Stomach (tissue), 8 donors: ENCODE measurements at regions not wholly inside any gene's neighbourhood (a gene's known extent, or its start where the extent isn't known, plus 50 kb on each side); places are given as distances from the start of the nearest gene placed in this dataset.

Source experiments
- DNase-seq, 2 donors: peaks; one replicate each; pipeline versions ENCODE4 v3.0.0 to v3.0.0-alpha.2; 2013 to 2019
- H3K27ac ChIP-seq, 5 donors: fragments of 200-600 bp in 4 of 5; sonication (generic) in 4 of 5; one replicate each; pipeline ENCODE4 v1.5.1; 2013 to 2019; ENCODE audit warnings: mild to moderate bottlenecking in 1 of 5, moderate library complexity in 1 of 5
- H3K27me3 ChIP-seq, 3 donors: fragments of 200-600 bp; sonication (generic); one replicate each; pipeline ENCODE4 v1.5.1; 2017 to 2019; ENCODE audit warnings: mixed run types in 1 of 3
- H3K36me3 ChIP-seq, 4 donors: fragments of 200-600 bp; sonication (generic); 1 replicate in 3 of 4; 2 replicates in 1 of 4; pipeline ENCODE4 v1.5.1; 2016 to 2019
- H3K4me1 ChIP-seq, 4 donors: fragments of 200-600 bp; sonication (generic); one replicate each; pipeline ENCODE4 v1.5.1; 2016 to 2019
- H3K4me3 ChIP-seq, 4 donors: fragments of 200-600 bp; sonication (generic) in 3 of 4; one replicate each; pipeline ENCODE4 v1.5.1; 2016 to 2019; ENCODE audit warnings: mild to moderate bottlenecking in 1 of 4
- H3K9me3 ChIP-seq, 4 donors: fragments of 200-600 bp; sonication (generic); one replicate each; pipeline ENCODE4 v1.5.1; 2016 to 2019
- CTCF ChIP-seq, 7 experiments: fragments of 450-650 bp in 4 of 7; fragments of 200-600 bp in 3 of 7; sonication (generic) in 3 of 7; IDR thresholded peaks; one replicate each; pipeline ENCODE4 v1.5.1; 2016 to 2019; ENCODE audit warnings: antibody characterized with exemption in 7 of 7, control low read depth in 2 of 7, mild to moderate bottlenecking in 1 of 7
- EP300 ChIP-seq: sonication (generic); formaldehyde crosslinking; IDR thresholded peaks from one replicate; pipeline ENCODE4 v1.6.1; 2017; ENCODE audit warnings: antibody characterized with exemption
- POLR2A ChIP-seq, 4 donors: fragments of 450-650 bp; IDR thresholded peaks; one replicate each; pipeline ENCODE4 v1.6.1; 2016; ENCODE audit warnings: antibody characterized with exemption in 4 of 4, control low read depth in 2 of 4, mild to moderate bottlenecking in 1 of 4, moderate library complexity in 1 of 4
- POLR2AphosphoS5 ChIP-seq, 3 donors: sonication (generic); formaldehyde crosslinking; IDR thresholded peaks; one replicate each; pipeline ENCODE4 v1.6.1; 2016; ENCODE audit warnings: antibody characterized with exemption in 3 of 3
- WGBS, 5 donors: extraction: QIAGEN DNeasy Blood & Tissue Kit in 3 of 5; methylation state at CpG; one replicate each; pipeline versions ENCODE4 v1.1.5 to v1.1.7; 2013 to 2018; 5-methylcytosine and 5-hydroxymethylcytosine counted together
- intact Hi-C: fragments of 100-400 bp; cut with DNase I; formaldehyde crosslinking; loops from one replicate; pipeline ENCODE4 v1.15.1; 2023; ENCODE audit warnings: low total_unique reads
- donor health status: healthy with polysubstance abuse.
- donor health status: Bipolar disorder and iron deficiency.
- donor health status: healthy.

- intact Hi-C loops, result no loop called here
- Histone ChIP-seq H3K27ac (no peak overlapping the region), H3K36me3 (no peaks in the 10 kb centered on the region), H3K9me3 (no peaks in the 10 kb centered on the region), H3K4me1 (no peaks in the 10 kb centered on the region), H3K27me3 (no peaks in the 10 kb centered on the region), H3K4me3 (no peak overlapping the region)
- no peak for DNase-seq
- TF ChIP-seq POLR2A (IDR thresholded peaks at IDR 0.05) (no peak), EP300 (no peak), POLR2AphosphoS5 (IDR thresholded peaks at IDR 0.05) (no peak), CTCF (IDR thresholded peaks at IDR 0.05) (no peak)
- 57 to 82% (median 67%) methylated on average over 2 of the region's 2 CpGs for WGBS, 5 donors
These were observed 614.5 kb downstream of the HINT1 start for GRCh38 chr5:130550562-130550928.

DNA sequence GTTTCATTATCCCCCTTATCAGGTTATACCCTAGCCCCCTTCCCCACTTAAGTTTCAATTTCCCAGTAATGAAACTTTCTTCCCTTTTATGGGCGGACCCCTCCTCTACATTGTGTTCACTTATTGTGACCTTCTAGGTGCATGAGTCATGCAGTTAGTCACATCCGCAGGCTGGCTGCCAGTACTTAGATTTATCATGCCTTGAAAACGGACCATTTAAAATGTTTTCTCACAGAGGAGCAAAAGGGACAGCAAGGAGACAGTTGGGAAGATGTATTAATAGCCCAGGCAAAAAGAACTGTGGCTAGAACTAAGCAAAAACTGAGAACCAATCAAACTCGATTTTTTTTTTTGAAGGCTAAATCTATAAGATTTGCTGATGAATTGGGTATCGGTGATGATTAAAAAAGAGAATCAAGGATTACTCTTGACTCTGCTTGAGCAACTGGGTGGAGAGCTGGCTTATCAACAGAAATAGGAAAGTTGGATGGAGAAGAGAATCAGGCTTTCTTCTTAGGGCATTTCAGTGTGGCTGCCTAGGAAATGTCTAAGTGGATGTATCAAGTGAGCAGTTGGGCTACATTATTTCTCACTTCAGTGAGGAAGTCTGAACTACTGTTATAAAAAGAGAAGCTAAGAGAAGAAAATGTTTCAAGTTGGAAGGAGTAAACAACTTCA is 615.0 kb downstream of the HINT1 start:
- DNase-seq, result no peak
- H3K4me3 ChIP-seq, result no peak overlapping the region
- TF ChIP-seq POLR2AphosphoS5 (IDR thresholded peaks at IDR 0.05), result no peak
- no peak for TF ChIP-seq EP300
- no peak for TF ChIP-seq CTCF (IDR thresholded peaks at IDR 0.05)
- no peak for TF ChIP-seq POLR2A (IDR thresholded peaks at IDR 0.05)
- H3K36me3 ChIP-seq, result no peaks in the 10 kb centered on the region
- H3K9me3 ChIP-seq, result peaks cover 0 to 4% (median 1%) of the 10 kb centered on the region in 4 donors
- H3K4me1 ChIP-seq, result no peaks in the 10 kb centered on the region
- intact Hi-C loops, result no loop called here
- no peaks in the 10 kb centered on the region for H3K27me3 ChIP-seq
- H3K27ac ChIP-seq, result no peak overlapping the region
- 59 to 80% (median 75%) methylated on average over 5 of the region's 5 CpGs for WGBS, 5 donors

- Histone ChIP-seq H3K4me3 (no peak overlapping the region), H3K9me3 (peaks cover 0 to 13% (median 5%) of the 10 kb centered on the region in 4 donors), H3K36me3 (no peaks in the 10 kb centered on the region), H3K27me3 (no peaks in the 10 kb centered on the region), H3K4me1 (no peaks in the 10 kb centered on the region), H3K27ac (no peak overlapping the region)
- 0 to 100% (median 93%) methylated on average over 1 of the region's 1 CpG for WGBS, 5 donors
- TF ChIP-seq CTCF (IDR thresholded peaks at IDR 0.05), result no peak
- no peak for TF ChIP-seq POLR2AphosphoS5 (IDR thresholded peaks at IDR 0.05)
- TF ChIP-seq POLR2A (IDR thresholded peaks at IDR 0.05), result no peak
- no peak for TF ChIP-seq EP300
- intact Hi-C loops, result no loop called here
- no peak for DNase-seq
These were observed 618.8 kb downstream of the HINT1 start for GRCh38 chr5:130546211-130546610.

GRCh38 chr5:130545291-130545690 is 619.8 kb downstream of the HINT1 start:
- no peaks in the 10 kb centered on the region for H3K36me3 ChIP-seq
- TF ChIP-seq EP300 (no peak), POLR2A (IDR thresholded peaks at IDR 0.05) (no peak), CTCF (IDR thresholded peaks at IDR 0.05) (no peak), POLR2AphosphoS5 (IDR thresholded peaks at IDR 0.05) (no peak)
- DNase-seq, result no peak
- intact Hi-C loops, result no loop called here
- 38 to 81% (median 78%) methylated on average over 1 of the region's 1 CpG for WGBS, 5 donors
- peaks cover 0 to 13% (median 5%) of the 10 kb centered on the region in 4 donors for H3K9me3 ChIP-seq
- H3K4me1 ChIP-seq, result no peaks in the 10 kb centered on the region
- no peak overlapping the region for H3K27ac ChIP-seq
- no peak overlapping the region for H3K4me3 ChIP-seq
- H3K27me3 ChIP-seq, result no peaks in the 10 kb centered on the region
